ENCODE measurements at regions not wholly inside any gene's neighbourhood (a gene's known extent, or its start where the extent isn't known, plus 50 kb on each side); places are given as distances from the start of the nearest gene placed in this dataset.

- no peak for DNase-seq
Measured at GRCh38 chr20:56805313-56805712, 176.2 kb downstream of the TFAP2C start.

GRCh38 chr20:56805966-56806365 is 176.9 kb downstream of the TFAP2C start:
- DNase-seq: no peak

GRCh38 chr20:56806952-56807517 is 177.9 kb downstream of the TFAP2C start:
- DNase-seq: no peak

- DNase-seq: no peak
Measured at GRCh38 chr20:56808117-56808725, 179.1 kb downstream of the TFAP2C start.

GRCh38 chr20:56808732-56809131 is 179.6 kb downstream of the TFAP2C start:
- DNase-seq: no peak

GRCh38 chr20:56809668-56810067 is 180.6 kb downstream of the TFAP2C start:
- DNase-seq: no peak

- DNase-seq: no peak
Measured at GRCh38 chr20:56810141-56810540, 181.0 kb downstream of the TFAP2C start.

GRCh38 chr20:56815796-56816195 is 186.7 kb downstream of the TFAP2C start:
- DNase-seq: no peak

- no peak for DNase-seq
Measured at GRCh38 chr20:56816349-56816748, 187.2 kb downstream of the TFAP2C start.

GRCh38 chr20:56817780-56818675 is 188.9 kb downstream of the TFAP2C start:
- no peak for DNase-seq

GRCh38 chr20:56820984-56821383 is 191.9 kb downstream of the TFAP2C start:
- DNase-seq: no peak

- no peak for DNase-seq
Measured at GRCh38 chr20:56826306-56826704, 197.2 kb downstream of the TFAP2C start.

- DNase-seq: no peak
Measured at GRCh38 chr20:56826705-56827665, 197.9 kb downstream of the TFAP2C start.

GRCh38 chr20:56827763-56828162 is 198.7 kb downstream of the TFAP2C start:
- DNase-seq: no peak

- no peak for DNase-seq
Measured at GRCh38 chr20:56828402-56828801, 199.3 kb downstream of the TFAP2C start.

GRCh38 chr20:56829788-56830385 is 200.8 kb downstream of the TFAP2C start:
- DNase-seq: no peak

GRCh38 chr20:56831795-56832194 is 202.7 kb downstream of the TFAP2C start:
- DNase-seq: no peak

- no peak for DNase-seq
Measured at GRCh38 chr20:56833427-56833826, 204.3 kb downstream of the TFAP2C start.

- DNase-seq: no peak
Measured at GRCh38 chr20:56835829-56836550, 206.9 kb downstream of the TFAP2C start.

GRCh38 chr20:56839222-56839621 is 210.1 kb downstream of the TFAP2C start:
- DNase-seq: no peak

GRCh38 chr20:56839786-56840185 is 210.7 kb downstream of the TFAP2C start:
- no peak for DNase-seq
